HG03159 (cell line): ENCODE measurements at regions not wholly inside any gene's neighbourhood (a gene's known extent, or its start where the extent isn't known, plus 50 kb on each side); places are given as distances from the start of the nearest gene placed in this dataset.

Experiments
- ATAC-seq: cut with Tn5 transposase; IDR thresholded peaks from one replicate; pipeline ENCODE4 v1.9.1; 2021; ENCODE audit warnings: mild to moderate bottlenecking, moderate library complexity; ENCODE audit not compliant: unreplicated experiment

DNA sequence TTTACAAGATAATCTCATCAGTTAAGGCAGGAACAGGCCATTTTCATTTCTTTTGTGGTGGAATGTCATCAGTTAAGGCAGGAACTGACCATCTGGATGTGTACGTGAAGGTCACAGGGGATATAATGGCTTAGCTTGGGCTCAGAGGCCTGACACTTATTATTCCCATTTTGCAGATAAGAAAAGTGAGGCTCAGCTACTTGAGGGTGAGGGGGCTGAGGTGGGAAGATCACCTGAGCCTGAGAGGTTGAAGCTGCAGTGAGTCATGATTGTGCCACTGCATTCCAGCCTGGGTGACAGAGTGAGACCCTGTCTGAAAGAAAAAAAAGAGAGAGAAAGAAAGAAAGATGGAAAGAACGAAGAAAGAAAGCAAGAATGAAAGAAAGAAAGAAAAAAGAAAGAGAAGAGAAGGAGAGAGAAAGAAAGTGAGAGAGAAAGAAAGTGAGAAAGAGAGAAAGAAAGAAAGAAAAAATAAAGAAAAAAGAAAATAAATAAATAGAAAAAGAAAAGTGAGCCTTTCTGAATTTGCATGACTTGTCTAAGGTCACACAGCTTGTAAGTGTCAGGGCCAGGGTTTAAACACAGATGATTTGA lies 142.0 kb downstream of the TMEM30B start:
- no peak for ATAC-seq

GRCh38 chr14:61132894-61133293 lies 148.2 kb downstream of the TMEM30B start:
- ATAC-seq, result no peak

DNA sequence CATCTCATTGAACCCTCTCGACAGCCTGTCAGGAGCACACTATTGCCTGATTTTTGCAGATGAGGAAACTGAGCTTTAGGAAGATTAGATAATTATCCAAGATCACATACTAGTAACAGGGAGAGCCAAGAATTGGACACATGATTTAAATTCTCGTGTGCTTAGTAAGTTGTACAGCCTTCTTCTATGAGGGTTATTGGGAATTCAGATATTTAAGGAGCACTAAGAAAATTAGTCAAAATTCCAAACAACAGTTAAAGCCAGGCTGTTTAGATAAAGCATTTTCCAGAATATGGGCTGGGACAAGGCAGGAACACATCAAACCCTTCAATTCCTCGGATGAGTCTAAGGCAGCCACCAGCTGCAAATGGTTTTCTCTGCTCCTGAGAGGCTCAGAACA lies 148.8 kb downstream of the TMEM30B start:
- ATAC-seq, result no peak

GRCh38 chr14:61130512-61131260 lies 149.6 kb downstream of the SLC38A6 start:
- no peak for ATAC-seq

GRCh38 chr14:61129168-61129745 lies 148.2 kb downstream of the SLC38A6 start:
- no peak for ATAC-seq

DNA sequence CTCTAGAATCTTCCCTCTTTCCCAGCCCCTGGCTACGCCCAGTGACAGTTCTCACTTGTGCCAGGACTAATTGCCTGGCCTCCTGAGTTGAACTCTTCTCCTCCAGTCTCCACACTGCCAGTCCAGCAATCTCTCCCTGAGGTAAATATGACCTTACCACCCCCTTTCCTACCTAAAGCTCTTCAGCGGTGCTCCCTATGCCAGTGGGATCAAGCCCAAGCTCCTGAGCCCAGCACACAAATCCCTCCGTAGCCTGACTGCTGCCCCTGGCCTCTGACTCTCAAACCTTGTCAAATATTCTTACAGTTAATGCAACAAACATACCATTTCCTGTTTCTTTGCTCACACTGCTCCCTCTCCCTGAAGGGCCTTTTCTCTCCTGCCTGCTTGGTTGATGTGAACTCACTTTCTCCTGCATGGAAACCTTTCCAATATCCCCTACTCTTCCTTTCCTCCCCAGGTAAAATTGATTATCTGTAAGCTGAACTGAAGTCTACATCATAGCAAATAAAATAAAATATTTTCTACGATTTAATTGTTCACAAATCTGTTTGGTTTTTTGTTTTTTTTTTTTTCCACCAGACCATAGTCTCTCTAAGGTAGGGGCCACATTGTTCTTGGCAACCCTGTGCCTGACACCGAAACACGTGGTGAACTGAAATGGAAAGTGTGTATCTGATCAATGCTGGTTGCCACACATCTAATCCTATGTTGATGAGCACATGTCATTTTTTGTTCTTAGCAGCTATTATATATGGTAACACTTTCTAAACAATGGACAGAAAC lies 147.5 kb downstream of the SLC38A6 start:
- no peak for ATAC-seq

DNA sequence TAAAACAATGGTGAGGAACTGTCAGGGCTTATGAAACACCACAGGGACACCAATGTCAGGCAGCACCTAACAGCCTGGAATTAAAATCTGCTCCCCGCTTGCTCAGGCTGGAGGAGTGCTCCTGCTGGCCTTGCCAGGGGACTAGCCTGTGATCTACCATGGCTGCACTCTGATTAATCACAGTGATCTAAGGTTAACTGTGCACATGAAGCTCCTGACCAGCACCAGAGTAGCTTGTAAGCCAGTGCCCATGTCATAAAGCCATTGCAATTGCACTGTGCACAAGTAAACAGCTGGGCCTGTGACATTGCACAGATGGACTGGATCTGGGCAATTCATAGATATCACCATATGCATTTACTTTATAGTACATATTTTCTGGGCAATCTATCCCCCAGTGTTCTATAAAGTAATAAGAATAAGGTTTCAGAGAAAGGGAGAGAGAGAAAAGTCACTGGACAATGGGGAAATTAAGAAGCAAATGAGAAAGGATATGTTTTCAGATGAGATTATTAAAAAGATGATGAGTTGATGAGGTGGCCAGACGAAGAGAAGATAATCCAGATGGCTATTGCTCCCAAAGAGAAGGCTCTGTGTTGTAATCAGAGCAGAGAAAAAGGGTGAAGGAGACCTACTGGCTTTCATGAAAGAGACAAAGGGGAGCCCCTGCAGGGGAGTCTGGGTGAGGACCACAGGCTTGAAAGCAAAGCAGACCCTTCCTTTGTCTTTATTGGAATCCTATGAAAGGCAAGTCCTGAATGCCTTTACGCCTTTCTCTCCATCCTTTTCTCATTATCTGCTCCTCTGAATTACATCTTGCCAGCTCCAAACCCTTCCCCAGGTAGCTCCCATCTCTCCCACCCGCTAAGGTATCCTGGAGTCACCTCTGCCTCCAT lies 145.8 kb downstream of the SLC38A6 start:
- ATAC-seq, result no peak

- no peak for ATAC-seq
These were observed 145.0 kb downstream of the SLC38A6 start for GRCh38 chr14:61125867-61126572.

DNA sequence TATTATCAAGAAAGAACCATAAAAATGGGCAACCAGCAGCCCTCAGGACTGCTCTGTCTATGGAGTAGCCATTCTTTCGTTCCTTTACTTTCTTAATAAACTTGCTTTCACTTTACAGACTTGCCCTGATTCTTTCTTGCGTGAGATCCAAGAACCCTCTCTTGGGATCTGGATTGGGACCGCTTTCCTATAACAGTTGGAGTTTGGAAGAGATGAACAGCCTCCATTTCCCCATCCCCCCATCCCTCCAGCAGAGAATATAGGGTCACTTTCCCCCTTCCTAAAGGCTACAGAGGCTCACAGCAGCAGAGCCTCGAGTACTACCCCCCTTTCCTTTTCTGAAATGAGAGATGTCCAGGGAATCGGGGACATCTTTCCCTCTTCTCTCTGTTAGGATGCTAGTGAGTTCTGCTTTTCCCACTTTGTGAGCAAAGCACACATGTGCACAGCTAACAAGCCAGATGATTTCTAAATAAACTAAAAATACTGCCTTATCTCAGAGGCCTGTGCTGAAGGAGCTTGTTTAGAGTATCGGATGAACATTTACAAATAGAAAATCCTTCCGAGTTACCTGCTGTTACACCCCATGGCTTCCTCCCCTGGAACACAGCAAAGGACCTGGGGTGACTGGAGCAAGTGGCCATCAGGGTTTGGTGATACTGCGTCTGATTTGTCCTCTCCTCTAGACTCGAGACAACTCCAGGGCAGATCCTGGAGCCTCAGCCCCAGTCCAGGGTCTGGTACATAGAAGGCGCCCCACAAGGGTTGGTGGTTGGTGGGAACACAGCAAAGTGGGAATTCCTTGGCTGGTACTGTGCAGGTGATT lies 144.2 kb downstream of the SLC38A6 start:
- ATAC-seq, result no peak

DNA sequence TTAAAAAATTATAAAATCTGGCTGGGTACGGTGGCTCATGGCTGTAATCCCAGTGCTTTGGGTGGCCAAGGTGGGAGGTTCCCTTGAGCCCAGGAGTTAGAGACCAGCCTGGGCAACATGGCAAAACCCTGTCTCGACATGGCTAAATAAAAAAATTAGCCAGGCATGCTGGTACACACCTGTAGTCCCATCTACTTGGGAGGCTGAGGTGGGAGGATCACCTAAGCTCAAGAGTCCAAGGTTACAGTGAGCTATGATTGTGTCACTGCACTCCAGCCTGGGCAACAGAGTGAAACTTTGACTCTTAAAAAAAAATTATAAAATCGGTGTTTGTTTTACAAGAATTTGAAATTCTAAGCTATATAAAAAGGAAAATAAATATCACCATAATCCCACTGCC lies 141.8 kb downstream of the SLC38A6 start:
- ATAC-seq, result no peak

DNA sequence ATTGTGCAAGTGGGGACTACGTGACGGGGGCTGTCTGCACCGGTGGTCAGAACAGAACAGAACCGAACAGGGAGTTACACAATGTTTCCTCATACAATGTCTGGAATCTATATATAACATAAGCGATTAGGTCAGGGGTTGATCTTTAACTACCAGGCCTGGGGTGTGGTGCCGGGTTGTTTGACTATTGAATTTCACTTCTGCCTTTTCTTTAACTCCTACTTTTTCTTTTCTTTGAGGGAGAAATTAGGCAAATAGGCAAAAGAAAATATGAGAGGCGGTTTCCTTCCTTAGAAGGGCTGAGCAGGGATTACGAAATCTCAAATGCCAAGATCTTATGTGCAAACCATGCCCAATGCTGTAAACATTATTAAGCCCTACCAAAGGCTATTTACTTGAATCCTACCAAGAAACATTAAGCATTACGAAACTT lies 140.3 kb downstream of the SLC38A6 start:
- ATAC-seq, result peak; percentile 54

GRCh38 chr14:61120576-61120975 lies 139.5 kb downstream of the SLC38A6 start:
- peak; percentile 50 for ATAC-seq

GRCh38 chr14:61119006-61119405 lies 138.0 kb downstream of the SLC38A6 start:
- no peak for ATAC-seq

DNA sequence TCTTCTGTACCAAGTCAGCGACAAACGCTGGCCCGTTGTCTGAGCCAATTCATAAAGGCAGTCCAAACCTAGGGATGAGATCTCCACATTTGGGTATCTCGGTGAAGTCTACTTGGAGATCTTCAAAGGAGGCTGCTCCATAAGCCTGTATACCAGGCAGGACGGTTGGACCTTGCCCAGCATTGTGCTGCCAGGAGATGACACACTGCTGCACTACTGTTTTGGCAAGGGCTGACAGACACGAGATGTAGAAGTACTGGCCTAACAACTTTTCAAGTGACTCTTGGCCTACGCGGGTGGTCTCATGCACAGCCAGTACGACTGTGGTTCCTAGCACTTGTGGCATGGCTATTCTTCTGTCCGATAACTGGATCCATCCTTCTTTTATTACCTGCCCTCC lies 135.3 kb downstream of the SLC38A6 start:
- no peak for ATAC-seq

- no peak for ATAC-seq
These were observed 132.6 kb downstream of the SLC38A6 start for GRCh38 chr14:61113561-61114225.

DNA sequence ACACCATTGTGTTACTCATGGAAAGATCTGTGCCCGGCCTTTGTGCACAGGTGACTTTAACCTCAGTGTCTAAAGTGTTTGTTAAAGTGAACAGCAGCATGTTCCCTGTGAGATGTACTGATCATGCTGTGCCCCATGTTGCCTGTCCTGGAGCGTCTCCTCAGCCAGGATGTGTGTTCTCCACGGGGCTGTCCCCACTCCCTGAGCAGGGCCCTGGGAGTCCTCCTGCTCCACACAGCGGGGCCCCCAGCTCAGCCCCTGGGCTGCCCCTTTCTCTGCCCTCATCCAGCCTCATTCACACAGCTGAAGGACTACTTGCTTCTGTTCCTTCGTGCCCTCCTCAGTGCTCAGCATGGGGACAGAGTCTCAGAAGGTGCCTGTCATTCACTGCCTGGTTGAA lies 131.5 kb downstream of the SLC38A6 start:
- ATAC-seq, result no peak

DNA sequence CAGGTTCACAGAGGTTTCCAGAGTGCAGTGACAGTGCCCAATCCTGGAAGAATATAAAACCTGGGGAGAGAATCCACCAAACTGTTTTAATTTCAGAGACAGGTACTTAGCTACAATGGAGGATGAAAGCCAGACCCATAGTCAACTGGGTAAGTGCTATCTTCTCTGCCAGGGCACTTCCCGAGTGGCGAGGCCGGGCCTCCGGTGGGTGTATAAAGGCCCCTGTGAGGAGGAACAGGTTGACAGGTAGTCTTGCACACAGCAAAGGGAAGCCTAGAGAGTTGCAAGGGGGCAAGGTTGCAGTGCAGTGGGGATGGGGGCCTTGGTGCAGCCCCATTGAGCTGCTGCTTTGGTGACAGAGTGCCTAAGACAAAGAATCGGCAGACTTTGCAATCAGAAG lies 130.7 kb downstream of the SLC38A6 start:
- no peak for ATAC-seq

- ATAC-seq, result no peak
These were observed 130.2 kb downstream of the SLC38A6 start for GRCh38 chr14:61111209-61111665.
